Lung (tissue), 11 donors: ENCODE measurements at regions not wholly inside any gene's neighbourhood (a gene's known extent, or its start where the extent isn't known, plus 50 kb on each side); places are given as distances from the start of the nearest gene placed in this dataset.
A peak's percentile ranks its signal among the peaks of the same experiment; 100 is the strongest.

Experiments
- ATAC-seq: fragments of 200-7000 bp; cut with Tn5 transposase; one replicate; pipeline ENCODE4 v1.9.1; 2020; ENCODE audit warnings: moderate number of reproducible peaks; ENCODE audit not compliant: insufficient read depth, low FRiP score
- DNase-seq, 3 donors: peaks; one replicate each; pipeline ENCODE4 v3.0.0-alpha.2; 2013 to 2017
- H3K27ac ChIP-seq, 2 donors: one replicate each; pipeline ENCODE4 v1.5.1; 2013; ENCODE audit warnings: mild to moderate bottlenecking in 2 of 2, moderate library complexity in 2 of 2, control low read depth in 1 of 2, inconsistent platforms in 1 of 2, low read depth in 1 of 2, low read length in 1 of 2
- H3K27me3 ChIP-seq, 3 donors: one replicate each; pipeline ENCODE4 v1.5.1; 2013; ENCODE audit warnings: low read length in 2 of 3; ENCODE audit not compliant: control insufficient read depth in 3 of 3, insufficient read depth in 3 of 3
- H3K36me3 ChIP-seq, 4 donors: one replicate each; pipeline ENCODE4 v1.5.1; 2013; ENCODE audit warnings: low read length in 4 of 4, mild to moderate bottlenecking in 1 of 4, moderate library complexity in 1 of 4; ENCODE audit not compliant: control insufficient read depth in 4 of 4, insufficient read depth in 4 of 4
- H3K4me1 ChIP-seq, 5 donors: one replicate each; pipeline ENCODE4 v1.5.1; 2013; ENCODE audit warnings: low read length in 5 of 5, mild to moderate bottlenecking in 2 of 5, moderate library complexity in 1 of 5; ENCODE audit not compliant: control insufficient read depth in 5 of 5, insufficient read depth in 5 of 5
- H3K4me3 ChIP-seq: one replicate; pipeline ENCODE4 v1.5.1; 2013; ENCODE audit warnings: mild to moderate bottlenecking, control low read depth, moderate library complexity
- H3K9ac ChIP-seq, 2 donors: one replicate each; pipeline ENCODE4 v1.5.1; 2013; ENCODE audit warnings: low read length in 2 of 2, control low read depth in 1 of 2; ENCODE audit not compliant: insufficient read depth in 1 of 2
- H3K9me3 ChIP-seq, 4 donors: one replicate each; pipeline ENCODE4 v1.5.1; 2013; ENCODE audit warnings: low read length in 3 of 4, mild to moderate bottlenecking in 1 of 4, moderate library complexity in 1 of 4; ENCODE audit not compliant: control insufficient read depth in 4 of 4, insufficient read depth in 3 of 4
- CTCF ChIP-seq: IDR thresholded peaks from 2 replicates; pipeline ENCODE4 v1.5.1; 2012; ENCODE audit warnings: mild to moderate bottlenecking; ENCODE audit errors: control extremely low read depth, extremely low read depth
- WGBS, 2 donors: extraction: QIAGEN DNeasy Blood & Tissue Kit; methylation state at CpG; one replicate each; pipeline ENCODE4 v1.1.7; 2013; 5-methylcytosine and 5-hydroxymethylcytosine counted together
- donor health status: control.
- donor health status: control.
- donor health status: Bipolar disorder and iron deficiency.
- donor health status: healthy.
- donor health status: DM: yes; HTN: yes; CAD: no.

DNA sequence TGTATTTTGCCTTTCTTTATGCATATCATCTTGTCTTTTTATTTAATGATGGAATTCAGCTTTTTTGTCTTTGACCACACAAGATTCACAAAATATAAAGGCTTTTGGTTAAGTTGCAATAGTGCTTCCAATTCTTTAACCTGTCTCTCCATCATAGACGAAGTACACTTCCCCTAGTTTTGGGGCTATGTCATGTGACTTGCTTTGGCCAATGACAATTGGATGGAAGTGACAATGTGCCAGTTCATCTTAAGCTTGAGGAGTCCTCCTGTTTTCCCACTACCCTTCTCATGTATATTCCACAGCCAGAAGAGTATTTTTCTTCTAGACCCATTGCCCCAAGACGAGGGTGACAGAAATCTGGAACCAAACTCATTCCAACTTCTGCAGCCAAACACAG lies 419.6 kb upstream of the BRINP3 start:
- H3K27ac ChIP-seq, result no peak overlapping the region
- DNase-seq (no peak), ATAC-seq (no peak)
- WGBS, 2 donors, result 81 to 86% methylated on average over 2 of the region's 2 CpGs
- H3K4me3 ChIP-seq, result no peak overlapping the region
- H3K9me3 ChIP-seq, result peaks cover 0 to 4% (median 0%) of the 10 kb centered on the region in 4 donors
- TF ChIP-seq CTCF, result no peak
- no peaks in the 10 kb centered on the region for H3K4me1 ChIP-seq
- no peaks in the 10 kb centered on the region for H3K36me3 ChIP-seq
- no peak overlapping the region for H3K9ac ChIP-seq
- no peaks in the 10 kb centered on the region for H3K27me3 ChIP-seq

GRCh38 chr1:190904091-190904695 lies 426.5 kb upstream of the BRINP3 start:
- 83% methylated on average over 2 of the region's 2 CpGs for WGBS, 2 donors
- ATAC-seq, result no peak
- Histone ChIP-seq H3K9me3 (peaks cover 0 to 2% (median 0%) of the 10 kb centered on the region in 4 donors), H3K27me3 (no peaks in the 10 kb centered on the region), H3K4me3 (no peak overlapping the region), H3K27ac (no peak overlapping the region), H3K4me1 (no peaks in the 10 kb centered on the region), H3K36me3 (no peaks in the 10 kb centered on the region), H3K9ac (no peak overlapping the region)
- TF ChIP-seq CTCF, result no peak
- DNase-seq, result no peak

- Histone ChIP-seq H3K36me3 (no peaks in the 10 kb centered on the region), H3K4me1 (no peaks in the 10 kb centered on the region), H3K9me3 (no peaks in the 10 kb centered on the region), H3K27me3 (no peaks in the 10 kb centered on the region), H3K4me3 (no peak overlapping the region), H3K9ac (no peak overlapping the region), H3K27ac (no peak overlapping the region)
- no peak for ATAC-seq
- no peak for TF ChIP-seq CTCF
- DNase-seq, result peak in 1 of 3 donors; percentile 6
- 83 to 91% methylated on average over 1 of the region's 1 CpG for WGBS, 2 donors
These were observed 428.6 kb upstream of the BRINP3 start for GRCh38 chr1:190906206-190906725.

DNA sequence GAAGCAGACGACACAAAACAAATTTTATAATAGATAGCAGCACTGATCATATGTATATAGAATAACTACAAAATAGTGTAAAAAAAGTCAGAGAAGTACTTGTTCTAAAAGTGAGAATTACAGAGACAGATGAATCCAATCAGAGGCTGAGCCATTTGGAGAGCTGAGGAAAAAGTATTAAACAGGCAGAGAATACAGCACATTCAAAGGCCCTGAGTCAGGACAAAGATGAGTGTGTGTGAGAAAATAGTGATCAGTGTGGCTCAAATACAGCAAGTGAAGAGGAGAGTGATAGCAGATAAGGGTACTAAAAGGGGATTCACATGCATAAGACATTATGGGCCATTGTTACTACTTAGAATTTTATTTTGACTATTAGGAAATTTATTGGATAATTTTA lies 430.6 kb upstream of the BRINP3 start:
- no peaks in the 10 kb centered on the region for H3K4me1 ChIP-seq
- H3K36me3 ChIP-seq, result no peaks in the 10 kb centered on the region
- ATAC-seq, result no peak
- no peaks in the 10 kb centered on the region for H3K9me3 ChIP-seq
- DNase-seq, result no peak
- H3K9ac ChIP-seq, result no peak overlapping the region
- no peak for TF ChIP-seq CTCF
- H3K4me3 ChIP-seq, result no peak overlapping the region
- H3K27me3 ChIP-seq, result no peaks in the 10 kb centered on the region
- H3K27ac ChIP-seq, result no peak overlapping the region
- 87 to 95% methylated on average over 1 of the region's 1 CpG for WGBS, 2 donors
